Gastrocnemius medialis (tissue), 4 donors: ENCODE measurements at regions not wholly inside any gene's neighbourhood (a gene's known extent, or its start where the extent isn't known, plus 50 kb on each side); places are given as distances from the start of the nearest gene placed in this dataset.

Experiments
- POLR2A ChIP-seq, 2 donors: fragments of 450-650 bp; IDR thresholded peaks; one replicate each; pipeline ENCODE4 v1.6.1; 2017; ENCODE audit warnings: antibody characterized with exemption in 2 of 2, mild to moderate bottlenecking in 2 of 2, moderate library complexity in 2 of 2
- TF ChIP-seq, protein P1 (sequence below), 5 experiments: fragments of 450-650 bp in 3 of 5; fragments of 200-600 bp in 2 of 5; sonication (generic) in 2 of 5; IDR thresholded peaks in 4 of 5; conservative IDR thresholded peaks in 1 of 5; 1 replicate in 4 of 5; 2 replicates in 1 of 5; pipeline ENCODE4 v1.5.1; 2016 to 2019; ENCODE audit warnings: antibody characterized with exemption in 5 of 5, mild to moderate bottlenecking in 3 of 5, moderate library complexity in 3 of 5

DNA sequence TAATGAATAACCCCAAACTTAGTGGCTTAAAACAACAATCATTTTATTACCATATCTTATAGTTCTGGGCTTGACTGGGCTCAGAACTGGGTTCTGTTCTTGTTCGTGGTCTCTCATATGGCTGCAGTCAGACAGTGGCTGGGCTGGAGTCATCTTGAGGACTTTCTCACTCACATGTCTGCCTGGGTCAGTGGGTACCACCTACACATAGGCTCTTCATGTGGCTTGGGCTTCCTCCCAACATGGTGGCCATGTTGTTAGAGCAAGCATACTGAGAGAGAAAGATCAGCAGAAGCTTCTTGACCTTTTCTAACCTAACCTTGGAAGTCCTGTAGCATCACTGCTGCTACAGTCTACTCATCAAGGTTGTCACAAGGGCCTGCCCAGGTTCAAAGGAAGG, 158.6 kb upstream of the SDK2 start:
- TF ChIP-seq, protein P1, sequence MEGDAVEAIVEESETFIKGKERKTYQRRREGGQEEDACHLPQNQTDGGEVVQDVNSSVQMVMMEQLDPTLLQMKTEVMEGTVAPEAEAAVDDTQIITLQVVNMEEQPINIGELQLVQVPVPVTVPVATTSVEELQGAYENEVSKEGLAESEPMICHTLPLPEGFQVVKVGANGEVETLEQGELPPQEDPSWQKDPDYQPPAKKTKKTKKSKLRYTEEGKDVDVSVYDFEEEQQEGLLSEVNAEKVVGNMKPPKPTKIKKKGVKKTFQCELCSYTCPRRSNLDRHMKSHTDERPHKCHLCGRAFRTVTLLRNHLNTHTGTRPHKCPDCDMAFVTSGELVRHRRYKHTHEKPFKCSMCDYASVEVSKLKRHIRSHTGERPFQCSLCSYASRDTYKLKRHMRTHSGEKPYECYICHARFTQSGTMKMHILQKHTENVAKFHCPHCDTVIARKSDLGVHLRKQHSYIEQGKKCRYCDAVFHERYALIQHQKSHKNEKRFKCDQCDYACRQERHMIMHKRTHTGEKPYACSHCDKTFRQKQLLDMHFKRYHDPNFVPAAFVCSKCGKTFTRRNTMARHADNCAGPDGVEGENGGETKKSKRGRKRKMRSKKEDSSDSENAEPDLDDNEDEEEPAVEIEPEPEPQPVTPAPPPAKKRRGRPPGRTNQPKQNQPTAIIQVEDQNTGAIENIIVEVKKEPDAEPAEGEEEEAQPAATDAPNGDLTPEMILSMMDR (IDR thresholded peaks at IDR 0.05 in 4 of 5, conservative IDR thresholded peaks at IDR 0.05 in 1 of 5), result no peak
- TF ChIP-seq POLR2A (IDR thresholded peaks at IDR 0.05), result no peak
